Hematopoietic multipotent progenitor cell (in vitro differentiated cells): ENCODE measurements at regions not wholly inside any gene's neighbourhood (a gene's known extent, or its start where the extent isn't known, plus 50 kb on each side); places are given as distances from the start of the nearest gene placed in this dataset.
A peak's percentile ranks its signal among the peaks of the same experiment; 100 is the strongest.
"Not testable (repeated sequence)": the region's sequence is repeated elsewhere in the genome, so short reads cannot be mapped to it uniquely, and the experiment has no call there.

Source experiments
- DNase-seq, 3 donors: peaks; one replicate each; pipeline ENCODE4 v3.0.0-alpha.2; 2011 to 2015; ENCODE audit warnings: low read depth in 2 of 3, low spot score in 2 of 3

DNA sequence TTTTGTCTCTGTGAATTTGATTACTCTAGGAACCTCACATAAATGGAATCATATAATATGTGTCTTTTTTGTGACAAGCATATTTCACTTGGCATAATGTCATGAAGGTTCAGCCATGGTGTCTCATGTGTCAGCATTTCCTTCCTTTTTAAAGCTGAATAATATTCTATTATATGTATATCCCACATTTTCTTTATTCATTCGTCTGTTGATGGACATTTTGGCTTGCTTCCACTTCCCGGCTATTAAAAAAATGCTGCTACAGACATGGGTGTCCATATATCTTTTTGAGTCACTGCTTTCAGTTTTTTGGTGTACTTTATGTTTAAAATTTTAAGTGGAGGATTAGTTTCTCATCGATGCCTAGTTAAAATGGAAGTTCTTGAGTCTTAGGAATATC lies 59.8 kb upstream of the C5orf63 start:
- DNase-seq, result no peak

DNA sequence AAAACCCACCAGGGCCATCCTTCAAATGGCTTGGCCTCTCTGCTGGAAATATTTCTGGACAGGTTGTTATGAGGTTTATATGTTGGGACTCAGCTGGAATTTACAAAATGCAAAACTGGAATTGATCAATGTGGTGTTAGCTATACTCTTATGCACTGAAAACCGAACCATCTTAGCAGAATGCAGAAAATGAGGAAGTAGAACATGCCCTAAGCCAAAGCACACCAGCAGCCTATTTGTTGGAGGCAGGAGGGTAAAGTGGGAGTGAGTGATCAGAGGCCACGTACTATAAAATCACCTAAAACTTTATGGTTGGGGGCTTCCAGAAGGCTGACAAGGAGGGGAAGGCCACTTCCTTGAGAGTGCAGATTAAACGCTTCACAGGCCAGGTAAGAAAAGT lies 63.6 kb upstream of the C5orf63 start:
- peak in 1 of 3 donors; percentile 13 for DNase-seq

DNA sequence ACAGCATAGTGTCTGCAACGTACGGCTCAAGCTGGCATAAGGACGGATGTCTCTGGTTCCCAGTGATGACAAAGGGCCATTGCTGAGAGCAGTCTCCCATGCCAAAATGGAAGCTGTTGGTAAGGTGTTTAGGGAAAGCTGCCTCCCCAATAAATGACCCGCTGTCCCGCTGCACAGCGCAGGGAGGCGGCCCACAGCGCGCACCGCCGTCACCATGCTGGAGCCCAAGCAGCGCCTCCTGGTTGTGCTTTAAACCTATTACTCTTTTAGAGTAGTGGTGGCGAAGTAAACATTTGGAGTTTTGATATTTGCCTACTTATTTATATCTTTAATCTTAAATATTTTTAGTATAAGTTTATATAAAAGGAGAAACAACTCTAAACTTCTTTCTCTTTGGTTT lies 70.4 kb upstream of the C5orf63 start:
- DNase-seq, result no peak

DNA sequence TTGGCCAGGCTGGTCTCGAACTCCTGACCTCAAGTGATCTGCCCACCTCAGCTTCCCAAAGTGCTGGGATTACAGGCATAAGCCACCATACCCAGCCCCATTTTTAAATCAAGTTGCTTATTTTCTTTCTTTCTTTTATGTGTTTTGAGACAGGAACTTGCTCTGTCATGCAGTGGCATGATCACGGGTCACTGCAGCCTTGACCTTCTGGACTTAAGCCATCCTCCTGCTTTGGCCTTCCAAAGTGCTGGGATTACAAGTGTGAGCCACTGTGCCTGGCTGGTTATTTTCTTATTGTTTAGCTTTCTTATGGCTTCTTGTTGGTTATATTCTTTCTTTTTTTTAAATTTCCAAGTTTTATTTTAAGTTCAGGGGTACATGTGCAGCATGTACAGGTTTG lies 79.7 kb upstream of the C5orf63 start:
- DNase-seq, result no peak

DNA sequence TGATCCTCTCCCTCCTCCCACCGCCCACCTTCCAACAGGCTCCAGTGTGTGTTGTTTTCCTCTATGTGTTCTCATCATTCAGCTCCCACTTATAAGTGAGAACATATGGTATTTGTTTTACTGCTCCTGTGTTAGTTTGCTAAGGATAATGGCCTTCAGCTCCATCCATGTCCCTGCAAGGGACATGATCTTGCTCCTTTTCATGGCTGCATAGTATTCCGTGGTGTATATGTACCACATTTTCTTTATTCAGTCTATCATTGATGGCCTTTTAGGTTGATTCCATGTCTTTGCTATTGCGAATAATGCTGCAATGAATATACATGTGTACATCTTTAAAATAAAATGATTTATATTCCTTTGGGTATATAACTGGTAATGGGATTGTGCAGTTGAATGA lies 80.2 kb upstream of the C5orf63 start:
- DNase-seq, result no peak

DNA sequence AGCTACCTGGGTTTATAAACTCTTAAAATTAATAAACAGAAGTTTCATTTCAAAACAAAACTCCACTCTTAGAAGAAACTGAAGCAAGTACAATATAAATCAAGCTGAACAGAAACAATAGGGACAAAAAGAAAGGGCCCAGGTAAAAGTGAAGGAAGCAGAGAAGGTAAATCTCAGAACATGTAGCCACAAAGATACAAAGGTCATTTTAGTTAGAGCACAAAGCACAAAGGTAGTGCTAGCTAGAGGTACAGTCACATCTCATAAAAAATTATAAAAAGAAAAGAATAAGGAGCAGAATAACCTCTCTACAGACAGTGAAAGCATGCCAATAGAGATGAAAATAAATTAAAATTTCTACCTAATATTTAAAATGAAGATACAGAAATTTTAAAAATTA lies 90.4 kb upstream of the C5orf63 start:
- no peak for DNase-seq

DNA sequence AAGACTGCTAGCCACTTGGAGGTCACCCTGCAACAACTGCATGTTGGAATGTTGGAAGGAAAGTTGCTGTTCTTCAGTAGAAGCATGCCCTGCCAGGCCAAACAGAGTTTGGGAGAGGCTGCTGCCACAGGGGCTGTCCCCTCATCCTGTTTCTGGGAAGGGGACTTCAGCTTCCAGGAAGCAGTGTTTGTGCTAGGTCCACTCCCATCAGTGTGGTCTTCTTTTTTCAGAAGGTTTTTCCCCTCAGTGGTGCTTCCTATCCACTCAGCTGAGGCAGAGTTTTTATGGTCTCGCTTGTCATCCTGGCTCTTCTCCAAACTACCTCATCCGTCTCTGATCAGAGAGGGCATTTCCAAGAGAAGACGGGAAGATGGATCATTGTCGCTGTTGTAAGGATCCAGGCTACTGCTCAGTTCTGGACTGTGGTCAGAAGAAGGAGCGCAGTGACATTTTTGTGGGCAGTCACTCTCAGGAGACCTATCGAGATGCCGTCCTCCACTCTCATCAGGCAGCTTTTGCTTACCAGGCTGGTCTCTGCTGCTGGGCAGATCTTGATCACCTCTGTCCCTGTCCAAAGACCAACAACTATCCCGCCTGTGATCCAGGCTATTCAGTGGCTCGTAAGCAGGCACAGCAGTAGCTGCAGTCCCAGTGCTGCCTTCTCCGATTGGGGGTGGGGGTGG lies 97.8 kb upstream of the C5orf63 start:
- DNase-seq, result no peak

DNA sequence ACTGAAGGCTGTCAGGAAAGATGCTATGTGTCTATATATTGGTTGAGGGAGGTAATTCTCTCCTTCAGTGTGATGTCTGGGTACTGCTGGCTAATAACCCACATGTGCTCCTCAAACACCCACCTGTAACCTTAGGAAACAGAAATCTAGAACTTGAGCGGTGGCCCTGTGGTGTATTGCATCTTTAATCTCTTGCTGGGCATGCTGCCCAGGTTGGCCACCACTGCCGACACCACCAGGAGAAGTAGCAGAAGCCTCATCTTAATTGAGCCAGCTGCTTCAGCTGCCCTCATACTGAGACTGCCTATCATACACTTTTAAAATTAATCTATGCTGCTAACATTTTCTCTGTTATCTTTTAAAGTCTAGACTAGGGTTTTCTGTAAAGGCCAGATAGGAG lies 103.5 kb upstream of the C5orf63 start:
- DNase-seq, result no peak

DNA sequence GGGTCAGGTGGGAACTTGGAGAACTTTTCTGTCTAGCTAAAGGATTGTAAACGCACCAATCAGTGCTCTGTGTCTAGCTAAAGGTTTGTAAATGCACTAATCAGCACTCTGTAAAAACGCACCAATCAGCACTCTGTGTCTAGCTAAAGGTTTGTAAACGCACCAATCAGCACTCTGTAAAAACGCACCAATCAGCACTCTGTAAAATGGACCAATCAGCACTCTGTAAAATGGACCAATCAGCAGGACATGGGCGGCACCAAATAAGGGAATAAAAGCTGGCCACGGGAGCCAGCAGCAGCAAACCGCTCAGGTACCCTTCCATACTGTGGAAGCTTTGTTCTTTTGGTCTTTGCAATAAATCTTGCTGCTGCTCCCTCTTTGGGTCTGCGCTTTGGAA lies 108.0 kb upstream of the MEGF10 start:
- DNase-seq, result not testable (repeated sequence)

DNA sequence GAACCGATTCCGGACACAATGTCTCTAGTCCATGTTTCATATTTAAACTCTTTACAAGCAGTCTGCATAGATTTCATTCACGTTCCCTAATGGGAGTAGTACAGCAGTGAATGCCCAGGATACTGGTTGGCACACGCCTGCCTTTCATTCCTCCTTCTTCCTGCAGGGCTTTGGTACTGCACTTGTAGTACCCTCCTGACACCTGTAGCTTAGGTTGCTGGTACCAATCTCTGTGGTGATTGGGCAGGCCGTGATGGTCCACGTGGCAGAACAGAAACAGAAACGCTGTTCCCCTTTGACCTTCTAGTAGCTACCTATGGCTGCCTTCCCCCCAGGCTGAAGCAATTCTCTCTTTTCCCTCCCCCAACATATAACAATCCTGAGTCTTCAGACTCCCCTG lies 107.3 kb upstream of the MEGF10 start:
- no peak for DNase-seq

DNA sequence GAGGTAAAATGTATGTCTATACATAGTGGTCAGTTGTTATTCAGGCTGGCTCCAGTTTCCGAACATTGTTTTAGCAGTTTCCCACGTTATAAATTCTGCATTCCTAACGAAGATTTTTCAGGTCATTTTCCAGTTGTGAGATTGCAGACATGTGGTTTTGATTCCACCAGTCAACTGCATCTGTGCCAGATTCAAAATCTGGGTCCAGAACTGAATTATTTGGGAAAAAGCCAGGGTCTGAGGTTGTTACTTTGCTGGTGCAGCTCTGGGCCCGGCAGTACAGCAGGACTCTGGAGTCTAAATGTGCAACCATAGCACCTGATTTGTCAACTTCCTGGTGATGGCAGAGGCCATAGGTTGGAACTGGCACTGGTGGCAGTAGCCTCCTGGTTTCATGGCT lies 105.7 kb upstream of the MEGF10 start:
- no peak for DNase-seq

DNA sequence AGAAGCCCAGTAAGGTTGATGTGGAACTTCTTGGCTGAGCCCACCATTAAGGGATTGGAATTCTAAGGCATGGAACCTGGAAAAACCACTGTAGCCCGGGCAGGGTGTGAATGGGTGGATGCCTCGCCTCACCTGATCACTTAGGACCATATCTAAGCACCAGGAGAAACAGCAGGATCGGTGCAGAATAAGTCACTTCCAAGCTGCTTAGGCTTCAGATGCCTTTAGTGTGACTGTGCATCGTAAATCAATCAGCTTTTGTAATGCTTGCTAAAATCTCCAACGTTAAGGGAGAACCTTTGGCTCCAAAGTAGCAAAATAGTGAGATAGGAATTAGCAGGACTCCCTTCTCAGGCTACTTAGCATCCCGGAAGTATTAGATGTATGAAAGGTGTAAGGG lies 103.9 kb upstream of the MEGF10 start:
- no peak for DNase-seq

DNA sequence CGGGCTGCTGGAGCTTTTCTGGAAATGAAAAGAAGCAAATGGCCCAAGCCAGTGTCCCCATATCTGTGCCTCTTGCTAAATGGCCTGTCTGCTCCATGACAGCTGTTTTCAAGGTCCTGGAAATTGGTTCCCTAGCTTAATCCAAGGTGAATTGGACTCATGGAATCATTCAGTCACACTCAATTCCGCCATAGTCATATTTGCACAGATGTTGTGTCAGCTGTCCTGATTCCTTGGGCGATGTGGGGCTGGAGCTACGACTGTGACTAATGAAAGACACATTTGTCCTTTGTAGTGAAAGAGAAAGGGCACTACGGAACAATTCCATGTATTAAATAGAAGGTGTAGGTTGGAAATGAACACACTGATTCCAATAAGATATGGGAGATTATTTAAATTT lies 102.9 kb upstream of the MEGF10 start:
- no peak for DNase-seq

DNA sequence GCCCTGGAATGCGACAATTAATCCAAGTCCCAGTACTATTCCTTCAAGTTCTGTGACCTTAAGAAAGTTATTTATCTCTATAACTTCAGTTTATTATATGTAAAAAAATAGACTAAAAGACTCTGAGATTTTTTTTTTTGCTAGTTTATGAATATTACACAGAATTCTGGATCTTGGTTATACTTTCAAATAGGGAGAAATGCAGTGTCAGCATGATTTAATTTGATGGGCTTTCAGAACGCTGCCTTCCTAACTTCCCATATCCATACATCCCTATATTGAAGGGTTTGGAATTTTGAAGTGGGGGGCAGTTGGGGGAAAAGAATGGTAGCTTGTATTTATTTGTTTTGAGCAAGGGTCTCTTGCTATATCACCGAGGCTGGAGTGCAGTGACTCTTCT lies 98.4 kb upstream of the MEGF10 start:
- no peak for DNase-seq

DNA sequence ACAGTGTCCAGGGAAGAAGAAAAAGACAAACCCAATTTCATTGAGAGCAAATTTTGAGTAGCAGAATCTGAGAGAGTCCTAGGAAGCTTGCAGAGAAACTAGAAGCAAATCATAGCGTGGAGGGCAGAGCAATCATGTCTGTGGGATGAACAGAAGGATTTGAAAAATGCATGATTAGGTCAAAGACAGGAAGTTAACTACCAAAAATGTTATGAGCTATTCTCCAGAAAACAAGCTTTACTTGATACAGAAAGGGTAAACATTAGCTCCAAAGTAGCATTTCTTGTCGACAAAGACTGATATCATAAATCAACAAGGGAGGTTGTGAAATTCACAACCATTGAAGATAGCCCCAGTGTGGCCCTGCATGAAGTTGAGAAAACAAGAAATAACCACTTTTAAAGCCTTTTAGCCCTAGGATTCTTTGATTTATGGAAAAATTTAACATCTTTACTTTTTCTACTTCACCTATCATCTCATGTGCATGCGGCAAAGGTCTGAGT lies 97.7 kb upstream of the MEGF10 start:
- no peak for DNase-seq

DNA sequence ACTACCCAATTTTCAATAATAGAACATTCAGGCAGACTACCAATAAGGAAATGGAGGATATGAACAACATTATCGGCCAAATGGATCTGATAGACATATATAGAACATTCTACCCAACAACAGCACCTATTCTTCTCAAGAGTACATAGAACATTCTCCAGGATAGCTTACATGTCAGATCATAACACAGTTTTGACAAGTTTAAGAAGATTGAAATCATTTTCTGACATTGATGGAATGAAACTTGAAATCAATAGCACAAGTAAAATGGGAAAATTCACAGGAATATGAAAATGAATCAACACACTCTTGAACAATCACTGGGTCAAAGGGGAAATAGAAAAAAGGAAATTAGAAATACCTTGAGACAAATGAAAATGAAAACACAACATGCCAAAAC lies 94.6 kb upstream of the MEGF10 start:
- DNase-seq, result no peak

DNA sequence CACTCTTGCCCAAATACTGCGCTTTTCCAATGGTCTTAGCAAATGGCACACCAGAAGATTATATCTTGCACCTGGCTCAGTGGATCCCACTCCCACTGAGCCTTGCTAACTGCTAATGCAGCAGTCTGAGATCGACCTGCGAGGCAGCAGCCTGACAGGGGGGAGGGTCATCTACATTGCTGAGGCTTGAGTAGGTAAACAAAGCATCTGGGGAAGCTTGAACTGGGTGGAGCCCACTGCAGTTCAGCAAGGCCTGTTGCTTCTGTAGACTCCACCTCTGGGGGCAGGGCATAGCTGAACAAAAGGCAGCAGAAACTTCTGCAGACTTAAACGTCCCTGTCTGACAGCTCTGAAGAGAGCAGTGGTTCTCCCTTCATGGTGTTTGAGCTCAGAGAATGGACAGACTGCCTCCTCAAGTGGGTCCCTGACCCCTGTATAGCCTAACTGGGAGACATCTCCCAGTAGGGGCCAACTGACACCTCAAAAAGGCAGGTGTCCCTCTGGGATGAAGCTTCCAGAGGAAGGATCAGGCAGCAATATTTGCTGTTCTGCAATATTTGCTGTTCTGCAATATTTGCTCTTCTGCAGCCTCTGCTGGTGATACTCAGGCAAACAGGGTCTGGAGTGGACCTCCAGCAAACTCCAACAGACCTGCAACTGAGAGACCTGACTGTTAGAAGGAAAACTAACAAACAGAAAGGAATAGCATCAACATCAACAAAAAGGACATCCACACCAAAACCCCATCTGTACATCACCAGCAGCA lies 93.0 kb upstream of the MEGF10 start:
- DNase-seq, result not testable (repeated sequence)

DNA sequence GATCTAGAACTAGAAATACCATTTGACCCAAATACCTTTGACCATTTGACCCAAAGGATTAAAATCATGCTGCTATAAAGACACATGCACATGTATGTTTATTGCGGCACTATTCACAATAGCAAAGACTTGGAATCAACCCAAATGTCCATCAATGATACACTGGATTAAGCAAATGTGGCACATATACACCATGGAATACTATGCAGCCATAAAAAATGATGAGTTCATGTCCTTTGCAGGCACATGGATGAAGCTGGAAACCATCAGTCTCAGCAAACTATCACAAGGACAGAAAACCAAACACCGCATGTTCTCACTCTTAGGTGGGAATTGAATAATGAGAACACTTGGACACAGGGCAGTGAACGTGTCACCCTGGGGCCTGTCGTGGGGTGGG lies 87.9 kb upstream of the MEGF10 start:
- not testable (repeated sequence) for DNase-seq

DNA sequence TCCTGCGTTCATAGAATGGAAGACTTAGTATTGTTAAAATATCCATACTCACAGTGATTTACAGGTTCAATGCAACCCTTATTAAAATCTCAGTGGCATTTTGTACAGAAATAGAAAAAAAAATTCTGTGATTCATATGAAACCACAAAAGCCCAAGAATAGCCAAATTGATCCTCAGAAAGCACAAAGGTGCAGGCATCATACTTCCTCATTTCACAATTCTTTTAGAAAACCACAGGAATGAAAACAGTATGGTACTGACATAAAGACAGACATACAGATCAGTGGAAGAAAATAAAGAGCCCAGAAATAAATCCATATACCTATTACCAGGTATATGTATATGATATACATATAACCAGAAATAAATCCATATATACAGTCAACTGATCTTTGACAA lies 86.8 kb upstream of the MEGF10 start:
- peak in 1 of 3 donors; percentile 47 for DNase-seq

DNA sequence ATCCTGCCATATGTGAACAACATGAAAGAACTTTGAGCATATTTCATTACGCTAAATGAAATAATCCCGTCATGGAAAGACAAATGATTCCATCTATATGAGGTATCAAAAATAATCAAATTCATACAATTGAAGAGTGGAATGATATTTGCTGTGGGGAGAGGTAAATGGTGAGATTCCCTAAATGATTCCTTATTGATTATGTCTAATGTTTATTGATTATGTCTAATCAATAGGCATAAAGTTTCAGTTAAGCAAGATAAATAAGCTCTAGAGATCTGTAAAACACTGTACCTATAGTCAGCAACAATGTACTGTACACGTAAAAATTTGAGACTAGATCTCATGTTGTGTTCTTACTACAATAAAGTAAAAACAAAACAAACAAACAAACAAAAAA lies 85.4 kb upstream of the MEGF10 start:
- no peak for DNase-seq

DNA sequence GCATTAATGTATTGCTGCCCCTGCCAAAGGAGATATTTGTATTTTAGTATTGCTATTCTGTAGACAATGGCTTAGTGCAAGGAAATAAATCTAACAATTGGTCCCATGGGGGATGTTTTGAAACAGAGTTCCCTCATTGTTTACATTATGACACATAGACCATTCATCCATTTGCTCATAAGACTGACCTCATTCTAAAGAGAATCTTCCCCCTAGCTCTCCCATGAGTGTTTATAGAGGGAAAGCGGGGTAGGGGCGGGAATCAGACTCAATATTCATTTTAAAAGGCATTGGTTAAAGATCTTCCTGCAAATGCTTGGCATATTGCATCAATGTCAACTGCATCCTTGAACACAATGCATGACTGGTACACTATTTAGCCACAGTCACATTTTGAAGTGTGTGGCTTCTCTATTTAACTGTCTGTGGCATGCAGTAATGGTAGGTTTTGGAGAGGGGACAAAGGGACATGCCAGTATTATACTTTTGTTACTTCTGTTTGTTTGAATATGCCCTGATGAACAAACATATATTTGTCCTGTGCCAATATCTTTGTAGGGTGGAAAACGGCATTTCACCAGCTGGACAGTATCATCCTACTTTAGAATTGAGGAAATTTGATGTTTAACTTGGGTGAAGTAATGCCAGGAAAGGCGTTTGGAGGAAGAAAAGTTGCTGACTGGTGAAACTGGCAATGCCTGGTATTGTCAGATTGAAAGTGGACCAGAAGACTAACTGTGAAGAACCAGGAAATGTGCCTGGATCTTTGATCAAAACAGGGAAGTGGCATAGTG lies 84.1 kb upstream of the MEGF10 start:
- DNase-seq, result no peak

DNA sequence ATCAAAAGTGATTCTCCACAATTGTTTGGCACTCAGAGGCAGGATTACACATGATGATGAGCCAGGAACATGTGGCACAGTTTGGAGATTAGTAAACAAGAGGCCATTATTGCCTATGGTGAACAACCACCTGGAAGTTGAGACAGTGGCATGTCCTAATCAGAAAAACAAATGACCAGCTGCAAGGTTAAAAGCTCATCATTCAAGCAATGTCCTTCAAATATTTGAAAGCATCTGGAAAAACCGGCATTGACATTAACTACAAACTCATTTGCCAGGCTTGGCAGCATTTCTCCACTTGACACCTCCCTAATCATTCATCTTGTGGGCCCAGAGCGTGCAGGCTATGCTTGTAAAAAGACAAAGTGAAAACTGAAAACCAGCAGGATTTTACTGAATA lies 80.6 kb upstream of the MEGF10 start:
- no peak for DNase-seq
